Fibroblast of peridontal ligament (primary cell): ENCODE measurements at regions not wholly inside any gene's neighbourhood (a gene's known extent, or its start where the extent isn't known, plus 50 kb on each side); places are given as distances from the start of the nearest gene placed in this dataset.
A peak's percentile ranks its signal among the peaks of the same experiment; 100 is the strongest.

Experiments
- DNase-seq: peaks from one replicate; pipeline ENCODE4 v3.0.0-alpha.2; 2010; ENCODE audit errors: extremely low read depth

DNA sequence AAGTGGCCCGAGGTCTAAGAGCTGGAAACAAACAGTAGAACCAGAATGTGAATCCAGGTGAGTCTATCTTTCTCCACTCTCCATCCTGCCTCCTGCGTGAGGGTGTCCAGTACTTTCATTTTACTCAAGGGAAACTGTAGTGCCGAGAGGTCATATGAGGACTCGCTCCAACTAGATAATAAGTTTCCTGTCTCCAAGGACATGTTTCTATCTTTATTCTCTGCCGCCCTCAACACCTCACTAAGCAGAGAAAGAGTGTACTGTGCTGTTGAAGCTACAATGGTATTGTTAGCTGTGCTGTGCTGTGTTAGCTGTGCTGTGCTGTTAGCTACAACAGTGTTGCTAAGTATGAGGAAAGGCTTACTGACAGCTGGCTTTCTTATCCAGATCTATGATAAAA, 137.9 kb upstream of the COL8A1 start:
- no peak for DNase-seq

GRCh38 chr3:99499235-99500158, 138.9 kb upstream of the COL8A1 start:
- DNase-seq, result peak; percentile 77

DNA sequence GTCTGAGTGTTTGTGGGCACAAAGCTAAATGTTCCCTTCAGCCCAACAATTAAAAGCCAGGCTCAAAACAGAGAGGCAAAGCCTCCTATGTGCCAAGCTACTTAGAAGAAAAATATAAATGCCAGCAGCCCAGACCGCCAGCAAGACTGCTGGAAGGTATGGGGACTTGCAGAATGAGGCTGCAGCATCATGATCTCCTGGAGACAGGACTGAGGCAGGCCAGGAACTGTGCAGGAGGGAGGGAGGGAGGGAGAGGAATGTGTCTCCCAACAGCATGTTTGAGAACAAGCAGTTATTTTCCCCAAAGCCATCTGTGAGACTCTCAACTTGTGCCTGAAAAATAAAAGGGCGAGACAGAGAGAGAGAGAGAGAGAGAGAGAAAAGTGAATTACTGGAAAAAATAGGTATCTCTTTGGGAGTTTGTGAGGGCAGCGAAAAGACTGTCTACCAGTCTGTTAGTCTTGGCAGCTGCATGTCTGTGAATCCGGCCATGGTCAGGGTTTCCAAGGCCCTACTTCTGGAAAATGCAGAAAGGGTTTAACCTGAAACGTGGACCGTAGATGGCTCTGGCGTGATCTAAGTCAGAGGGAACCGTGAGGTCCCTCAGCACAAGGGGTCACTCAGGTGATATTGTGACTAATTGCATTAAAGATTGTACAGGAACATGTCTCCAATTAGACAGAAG, 139.7 kb upstream of the COL8A1 start:
- no peak for DNase-seq

GRCh38 chr3:99487894-99488293, 150.5 kb upstream of the COL8A1 start:
- no peak for DNase-seq

GRCh38 chr3:99485286-99485685, 153.1 kb upstream of the COL8A1 start:
- no peak for DNase-seq

DNA sequence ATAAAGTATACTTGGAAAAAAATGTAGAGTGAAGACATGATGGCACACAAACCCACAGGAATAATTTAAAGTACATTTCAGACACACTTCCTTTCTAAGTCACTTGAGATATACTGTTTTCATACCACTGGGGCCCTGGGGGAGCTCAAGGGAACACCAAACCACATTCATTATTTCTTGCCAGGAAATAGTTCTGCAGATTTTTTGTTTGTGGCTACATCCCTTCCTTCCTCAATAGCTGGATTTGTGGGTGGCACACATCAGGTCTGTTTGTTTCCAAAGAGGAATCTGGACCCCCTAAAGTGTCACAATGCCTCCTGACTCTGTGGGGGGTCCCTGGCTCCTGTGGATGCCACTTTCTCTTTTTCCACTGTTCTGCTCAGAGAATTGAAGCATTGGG, 153.5 kb upstream of the COL8A1 start:
- peak; percentile 71 for DNase-seq

DNA sequence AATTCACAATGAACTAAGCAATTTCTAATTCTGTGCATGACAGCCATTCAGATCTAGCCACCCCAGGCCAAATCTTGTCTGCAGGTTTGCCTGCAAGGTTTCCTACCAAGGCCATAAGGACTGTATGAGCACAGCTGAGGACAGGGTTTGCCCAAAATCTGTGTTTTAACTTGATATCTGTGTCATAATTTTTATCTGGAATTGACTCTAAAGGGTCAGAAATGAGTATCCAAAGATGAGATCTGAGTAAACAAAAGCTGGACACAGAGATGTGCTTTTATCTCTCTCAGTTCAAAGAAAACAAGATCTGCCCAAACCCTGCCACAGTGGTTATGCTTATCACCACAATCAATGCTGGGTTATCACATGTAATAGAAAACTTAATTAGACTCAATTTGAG, 154.6 kb upstream of the COL8A1 start:
- no peak for DNase-seq

- DNase-seq, result no peak
Observed at GRCh38 chr3:99482191-99482590, 156.2 kb upstream of the COL8A1 start.

GRCh38 chr3:99481561-99481960, 156.8 kb upstream of the COL8A1 start:
- no peak for DNase-seq

DNA sequence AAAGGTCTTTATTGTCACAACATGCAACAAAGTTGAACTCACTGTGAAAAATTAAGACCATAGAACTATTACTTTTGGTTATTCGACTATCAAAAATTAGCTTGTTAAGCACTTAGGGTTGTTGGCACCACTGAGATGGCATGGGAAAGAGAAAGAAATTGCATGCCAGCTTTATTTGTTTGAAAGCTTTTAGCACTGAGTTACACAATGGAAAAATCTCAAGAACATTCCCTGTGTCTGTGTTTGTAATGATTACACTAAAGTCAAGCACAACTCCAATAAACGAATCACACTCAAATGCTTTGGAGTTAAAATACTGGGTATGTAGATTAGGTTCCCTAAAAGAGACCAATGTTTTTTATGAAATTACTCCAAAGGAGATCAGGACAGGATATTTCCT, 158.6 kb upstream of the COL8A1 start:
- DNase-seq, result no peak

DNA sequence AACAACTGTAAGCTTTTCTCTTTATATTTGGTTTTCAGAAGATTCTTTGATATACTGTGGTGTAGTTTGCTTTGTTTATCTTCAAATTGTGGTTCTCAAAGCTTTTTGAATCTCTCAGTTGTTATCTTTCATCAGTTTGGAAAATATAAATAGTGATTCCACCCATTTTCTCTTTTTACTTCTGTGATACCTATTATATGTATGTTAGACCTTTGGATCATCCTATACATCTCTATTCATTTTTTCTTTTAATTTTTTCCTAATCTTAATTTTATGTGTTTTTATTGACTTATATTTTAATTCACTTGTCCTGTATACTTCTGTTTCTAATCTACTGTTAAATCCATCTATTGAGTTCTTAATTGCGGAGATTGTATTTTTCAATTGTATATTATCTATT, 160.7 kb upstream of the COL8A1 start:
- no peak for DNase-seq

DNA sequence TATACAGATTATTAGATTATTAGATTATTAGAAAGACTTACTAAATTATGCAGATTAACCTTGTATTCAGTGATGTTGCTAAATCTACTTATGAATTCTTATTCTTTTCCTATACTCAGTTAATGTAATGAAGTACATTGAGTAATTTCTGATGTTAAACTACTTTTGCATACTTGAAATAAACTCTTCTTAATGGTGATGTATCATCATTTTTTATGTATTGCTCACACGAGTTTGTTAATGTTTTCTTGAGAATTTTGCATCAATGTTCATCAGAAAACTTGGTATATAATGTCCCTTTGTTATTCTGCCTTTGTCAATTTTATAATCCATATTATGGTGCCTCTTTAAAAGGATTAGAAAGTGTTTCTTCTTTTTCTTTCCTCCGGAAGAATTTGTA, 163.2 kb upstream of the COL8A1 start:
- DNase-seq, result peak; percentile 49

GRCh38 chr3:99474776-99475175, 163.6 kb upstream of the COL8A1 start:
- DNase-seq, result peak; percentile 83

- peak; percentile 84 for DNase-seq
Observed at GRCh38 chr3:99473321-99473751, 165.1 kb upstream of the COL8A1 start.

- DNase-seq, result no peak
Observed at GRCh38 chr3:99472385-99472784, 166.0 kb upstream of the COL8A1 start.

DNA sequence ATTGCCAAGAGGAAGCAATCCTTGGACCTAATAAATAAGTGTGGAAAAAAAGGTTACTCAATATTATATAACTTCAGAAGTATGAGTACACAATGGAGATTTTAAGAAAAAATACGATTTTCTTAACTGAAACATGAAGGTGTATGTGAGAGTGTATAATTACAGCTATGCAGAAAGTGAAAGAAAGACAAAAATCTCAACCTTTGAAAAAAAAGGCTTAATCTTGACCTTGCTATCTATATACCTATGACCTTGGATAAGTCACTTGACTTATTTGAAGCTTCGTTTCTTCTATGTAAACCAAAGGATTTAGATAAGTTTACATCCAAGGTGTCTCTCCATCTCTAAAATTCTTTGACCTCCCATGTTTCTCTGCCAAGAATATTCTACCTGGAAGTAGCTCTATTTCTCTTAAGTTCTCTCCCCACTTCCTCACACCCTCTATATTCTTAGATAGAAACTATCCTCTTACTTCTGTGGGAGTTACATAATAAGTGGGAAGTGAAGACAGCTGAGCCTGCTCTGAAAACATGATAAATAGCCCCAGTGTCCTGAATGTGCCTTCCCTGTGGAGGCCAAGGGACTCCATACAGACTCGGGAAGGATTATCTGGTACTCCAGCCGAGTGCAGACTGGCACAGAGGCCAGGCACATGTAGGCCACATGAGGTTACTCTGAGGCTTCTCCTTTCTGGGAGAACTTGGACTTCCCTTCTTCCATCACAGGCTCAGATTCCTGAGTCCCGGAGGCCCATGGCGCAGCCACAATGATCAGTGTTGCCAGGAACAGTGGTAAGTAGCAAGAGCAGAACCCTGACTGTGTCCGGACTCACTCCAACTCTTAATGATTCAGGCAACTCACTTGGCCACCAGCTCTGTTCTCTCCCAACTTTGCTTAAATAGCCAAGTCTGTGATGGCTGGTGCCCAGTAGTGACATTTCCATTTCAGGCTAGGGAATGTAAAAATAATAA, 166.8 kb upstream of the COL8A1 start:
- DNase-seq, result no peak

DNA sequence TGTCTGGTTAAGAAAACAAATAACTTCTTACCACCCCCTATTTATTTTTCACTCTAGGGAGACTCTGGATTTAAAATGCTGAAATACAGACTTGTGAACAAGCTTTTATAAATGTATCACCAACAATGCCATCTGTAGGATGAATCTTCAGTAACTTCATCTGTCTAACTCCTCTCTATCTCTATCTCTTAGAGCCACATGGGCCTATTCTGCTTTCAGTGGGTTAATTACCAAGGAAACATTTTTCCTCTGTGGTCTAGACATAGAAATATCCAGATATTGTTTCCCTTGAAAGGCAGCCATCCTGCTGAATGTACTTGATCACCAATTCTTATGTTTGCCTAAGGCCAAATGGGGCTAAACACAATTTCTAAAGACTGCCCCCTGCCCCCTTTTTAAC, 167.6 kb upstream of the COL8A1 start:
- DNase-seq, result no peak

- no peak for DNase-seq
Observed at GRCh38 chr3:99468918-99469317, 169.5 kb upstream of the COL8A1 start.

DNA sequence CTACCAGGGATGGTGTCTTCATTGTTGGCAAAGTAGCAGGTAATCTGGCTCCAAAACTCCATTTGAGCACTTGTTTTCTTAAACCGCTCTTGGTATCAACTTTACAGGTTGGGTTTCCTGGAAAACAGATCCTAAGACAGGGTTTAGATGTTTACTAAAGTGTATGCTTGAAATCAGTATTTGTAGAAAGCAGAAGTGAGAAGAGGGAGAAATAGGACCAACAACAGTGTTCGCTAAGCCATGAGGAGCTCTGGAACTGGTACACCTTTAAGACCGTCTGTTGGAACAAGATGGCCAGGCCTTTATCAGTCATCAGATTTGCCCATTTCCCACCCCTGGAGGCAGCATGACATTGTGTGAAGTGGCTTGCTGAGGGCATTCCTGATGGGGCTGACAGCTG, 171.0 kb upstream of the COL8A1 start:
- DNase-seq, result no peak

GRCh38 chr3:99466331-99466730, 172.1 kb upstream of the COL8A1 start:
- DNase-seq, result no peak

DNA sequence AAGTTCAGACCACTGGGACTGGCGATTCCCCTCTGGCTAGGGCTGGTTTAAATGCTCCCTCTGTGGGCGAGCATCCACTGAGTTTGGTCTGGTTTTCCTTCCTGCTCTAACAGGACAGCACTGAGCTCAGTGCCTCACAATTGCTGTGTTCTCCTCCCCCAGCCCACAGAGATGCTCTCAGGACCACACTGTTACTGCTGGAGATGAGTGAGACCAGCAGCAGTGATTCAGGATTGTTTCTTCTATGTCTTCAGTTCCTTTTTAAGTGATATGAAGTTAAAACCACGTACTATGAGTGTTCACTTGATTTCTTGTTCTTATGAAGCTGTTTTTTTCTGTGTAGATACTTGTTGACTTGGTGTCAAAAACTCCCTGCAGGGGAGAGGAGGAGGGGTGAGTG, 180.4 kb upstream of the COL8A1 start:
- DNase-seq, result no peak

DNA sequence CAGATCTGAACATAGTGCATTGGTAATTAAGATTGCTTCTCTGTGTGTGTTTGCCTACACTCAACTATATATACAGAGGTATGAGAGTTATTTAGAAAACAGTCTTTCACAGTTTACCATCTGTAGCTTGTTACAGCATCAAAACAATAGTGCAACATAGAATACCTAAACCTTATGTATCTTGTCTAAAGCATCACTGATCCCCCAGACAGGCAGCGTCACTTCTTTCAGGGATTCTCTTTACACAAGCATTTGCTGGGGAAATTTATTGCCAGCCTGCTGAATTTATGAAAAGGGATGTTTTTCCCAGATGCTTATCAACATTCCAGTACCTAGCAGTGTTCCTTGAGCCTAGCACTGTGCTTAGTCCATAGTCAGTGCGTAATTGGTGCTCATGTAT, 195.8 kb upstream of the COL8A1 start:
- DNase-seq, result no peak
